Heart right ventricle (tissue), 16 donors: ENCODE measurements at regions not wholly inside any gene's neighbourhood (a gene's known extent, or its start where the extent isn't known, plus 50 kb on each side); places are given as distances from the start of the nearest gene placed in this dataset.

Source experiments
- ATAC-seq, 8 donors: fragments of 200-7000 bp; cut with Tn5 transposase; one replicate each; pipeline ENCODE4 v1.9.1; 2020; ENCODE audit warnings: mild to moderate bottlenecking in 8 of 8, moderate library complexity in 8 of 8, moderate number of reproducible peaks in 1 of 8
- DNase-seq, 2 donors: peaks; one replicate each; pipeline ENCODE4 v3.0.0-alpha.2; 2020
- H3K27ac ChIP-seq, 10 donors: fragments of 200-600 bp; sonication (generic) in 2 of 10; one replicate each; pipeline versions ENCODE4 v1.5.0 to v1.8.0; 2020 to 2022; ENCODE audit warnings: mild to moderate bottlenecking in 3 of 10
- H3K27me3 ChIP-seq, 7 donors: fragments of 200-600 bp; one replicate each; pipeline ENCODE4 v1.8.0; 2021 to 2022; ENCODE audit warnings: mild to moderate bottlenecking in 2 of 7
- H3K36me3 ChIP-seq, 9 donors: fragments of 200-600 bp; sonication (generic) in 1 of 9; one replicate each; pipeline versions ENCODE4 v1.5.0 to v1.8.0; 2020 to 2022; ENCODE audit warnings: mild to moderate bottlenecking in 2 of 9
- H3K4me1 ChIP-seq, 9 donors: fragments of 200-600 bp; sonication (generic) in 1 of 9; one replicate each; pipeline versions ENCODE4 v1.5.0 to v1.8.0; 2020 to 2022; ENCODE audit warnings: mild to moderate bottlenecking in 4 of 9
- H3K4me3 ChIP-seq, 10 donors: fragments of 200-600 bp; sonication (generic) in 2 of 10; one replicate each; pipeline versions ENCODE4 v1.5.0 to v1.8.0; 2020 to 2022; ENCODE audit warnings: mild to moderate bottlenecking in 7 of 10, moderate library complexity in 2 of 10
- H3K9me3 ChIP-seq, 11 donors: fragments of 200-600 bp in 10 of 11; sonication (generic) in 2 of 11; one replicate each; pipeline versions ENCODE4 v1.5.0 to v1.8.0; 2013 to 2022; ENCODE audit warnings: mild to moderate bottlenecking in 2 of 11, control low read depth in 1 of 11, moderate library complexity in 1 of 11
- WGBS, 2 donors: extraction: QIAGEN DNeasy Blood & Tissue Kit; methylation state at CpG; one replicate each; pipeline ENCODE4 v1.1.7; 2013; ENCODE audit warnings: inconsistent platforms in 1 of 2; 5-methylcytosine and 5-hydroxymethylcytosine counted together
- intact Hi-C, 10 donors: fragments of 100-400 bp; cut with DNase I; formaldehyde crosslinking; loops; one replicate each; pipeline versions ENCODE4 v1.11.1 to v1.14.2; 2022
- TF ChIP-seq, protein P1 (sequence below), 9 donors: fragments of 200-600 bp; sonication (generic) in 2 of 9; IDR thresholded peaks; one replicate each; pipeline versions ENCODE4 v1.5.0 to v1.8.0; 2021 to 2022; ENCODE audit warnings: antibody characterized with exemption in 9 of 9, mild to moderate bottlenecking in 5 of 9, moderate library complexity in 1 of 9
- donor health status: Arrhythmogenic right ventricular cardiomyopathy.
- donor health status: ischemic (EF 13 %, LVEDD 7.1; RV severe dilation, severe dysfunction).
- donor health status: healthy with polysubstance abuse.
- donor health status: DM: no; HTN: yes; CAD: no.
- donor health status: DM: no; HTN: no; CAD: no.
- donor health status: ischemic (EF 25% LVEDD 6.9; RV normal size, moderate dysfunction).
- donor health status: ischemic (EF 25% LVEDD 5.7; RV mildly dilated, moderate dysfunction).
- donor health status: healthy.
- donor health status: DM: yes; HTN: yes; CAD: no.
- donor health status: Ischemic cardiomyopathy.
- donor health status: ischemic (EF 35%, LVEDD 5.7; RV mildly dilated, moderate dysfunction).
- donor health status: nonischemic (EF 11% LVEDD 7.7; RV severe dilation, severe dysfunction).
- donor health status: DM: yes; HTN: yes; CAD: no.
- donor health status: PGD.
- donor health status: ischemic (EF 29% LVEDD 5.4; RV normal size, mild dysfunction).
- donor health status: nonischemic (EF 23%, LVEDD 6.1; RV moderate dilation, normal function).

DNA sequence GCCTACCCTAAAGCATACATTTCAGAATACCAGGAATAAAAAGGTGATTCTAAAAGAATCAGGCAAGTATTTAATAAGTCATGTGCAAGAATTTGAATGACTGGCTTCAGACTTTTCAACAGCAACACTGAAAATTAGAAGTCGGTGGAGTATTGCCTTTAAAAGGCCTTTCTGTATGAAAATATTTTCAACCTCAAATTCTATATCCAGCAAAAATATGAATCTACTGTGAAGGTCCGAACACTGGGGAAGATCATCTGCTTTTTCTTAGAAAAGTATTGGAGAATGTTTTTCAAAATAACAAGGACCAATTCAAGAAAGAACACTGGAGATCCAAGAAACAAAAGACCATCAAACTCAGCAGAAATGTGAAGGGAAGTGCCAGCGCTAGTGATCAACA is 459.5 kb upstream of the KLF12 start:
- ATAC-seq (no peak), DNase-seq (no peak)
- intact Hi-C loops: no loop called here
- WGBS, 2 donors: 94 to 95% methylated on average over 3 of the region's 3 CpGs
- TF ChIP-seq, protein P1, sequence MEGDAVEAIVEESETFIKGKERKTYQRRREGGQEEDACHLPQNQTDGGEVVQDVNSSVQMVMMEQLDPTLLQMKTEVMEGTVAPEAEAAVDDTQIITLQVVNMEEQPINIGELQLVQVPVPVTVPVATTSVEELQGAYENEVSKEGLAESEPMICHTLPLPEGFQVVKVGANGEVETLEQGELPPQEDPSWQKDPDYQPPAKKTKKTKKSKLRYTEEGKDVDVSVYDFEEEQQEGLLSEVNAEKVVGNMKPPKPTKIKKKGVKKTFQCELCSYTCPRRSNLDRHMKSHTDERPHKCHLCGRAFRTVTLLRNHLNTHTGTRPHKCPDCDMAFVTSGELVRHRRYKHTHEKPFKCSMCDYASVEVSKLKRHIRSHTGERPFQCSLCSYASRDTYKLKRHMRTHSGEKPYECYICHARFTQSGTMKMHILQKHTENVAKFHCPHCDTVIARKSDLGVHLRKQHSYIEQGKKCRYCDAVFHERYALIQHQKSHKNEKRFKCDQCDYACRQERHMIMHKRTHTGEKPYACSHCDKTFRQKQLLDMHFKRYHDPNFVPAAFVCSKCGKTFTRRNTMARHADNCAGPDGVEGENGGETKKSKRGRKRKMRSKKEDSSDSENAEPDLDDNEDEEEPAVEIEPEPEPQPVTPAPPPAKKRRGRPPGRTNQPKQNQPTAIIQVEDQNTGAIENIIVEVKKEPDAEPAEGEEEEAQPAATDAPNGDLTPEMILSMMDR (IDR thresholded peaks at IDR 0.05): no peak
- Histone ChIP-seq H3K36me3 (no peaks in the 10 kb centered on the region), H3K9me3 (peaks cover 0 to 24% (median 3%) of the 10 kb centered on the region in 11 donors), H3K4me3 (no peak overlapping the region), H3K27me3 (no peaks in the 10 kb centered on the region), H3K4me1 (no peaks in the 10 kb centered on the region), H3K27ac (no peak overlapping the region)

DNA sequence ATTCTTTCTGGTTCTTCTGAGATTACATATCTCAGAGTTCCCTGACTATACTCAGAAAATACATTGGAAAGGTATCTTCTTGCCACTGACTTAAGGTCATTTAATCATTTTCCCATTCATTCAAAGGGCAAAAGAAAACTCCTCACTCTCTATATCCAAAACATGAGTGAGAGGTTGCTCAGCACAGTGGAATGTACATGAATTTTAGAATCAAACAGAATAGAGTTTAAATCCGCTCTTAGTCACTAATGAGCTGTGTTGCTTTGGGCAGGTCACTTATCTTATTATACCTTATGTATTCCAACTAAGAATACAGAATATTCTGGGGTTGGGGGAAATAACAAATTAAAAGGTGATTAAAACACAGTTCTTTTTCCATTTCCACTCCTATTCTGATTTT is 452.6 kb upstream of the KLF12 start:
- intact Hi-C loops: no loop called here
- H3K9me3 ChIP-seq: peaks cover 0 to 4% (median 0%) of the 10 kb centered on the region in 11 donors
- H3K4me3 ChIP-seq: no peak overlapping the region
- H3K4me1 ChIP-seq: no peaks in the 10 kb centered on the region
- H3K27ac ChIP-seq: no peak overlapping the region
- no peaks in the 10 kb centered on the region for H3K36me3 ChIP-seq
- DNase-seq: no peak
- 100% methylated on average over 1 of the region's 1 CpG for WGBS, 2 donors
- no peak for ATAC-seq
- TF ChIP-seq, protein P1 (IDR thresholded peaks at IDR 0.05): no peak
- H3K27me3 ChIP-seq: no peaks in the 10 kb centered on the region

DNA sequence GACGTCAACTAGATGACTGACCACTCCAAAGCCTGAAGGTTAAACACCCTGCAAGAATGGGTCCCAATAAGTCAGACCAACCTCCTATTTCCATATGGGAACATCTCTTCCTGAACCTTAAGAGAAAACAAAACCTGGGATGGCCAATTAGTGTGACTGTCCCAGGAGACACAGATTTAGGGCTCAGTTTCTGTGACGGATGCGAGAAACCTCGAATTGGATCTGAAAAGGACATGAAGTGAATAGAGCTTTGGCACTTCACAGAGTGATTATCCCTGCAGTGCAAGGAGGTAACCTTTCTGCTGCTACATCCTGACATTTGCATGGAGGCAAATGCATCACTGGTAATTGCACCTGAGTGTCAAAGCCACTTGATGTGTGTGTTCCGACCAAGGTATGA is 442.2 kb upstream of the KLF12 start:
- Histone ChIP-seq H3K36me3 (no peaks in the 10 kb centered on the region), H3K27me3 (peaks cover 0 to 18% (median 0%) of the 10 kb centered on the region in 7 donors), H3K4me1 (peaks cover 0 to 36% (median 23%) of the 10 kb centered on the region in 9 donors), H3K4me3 (peak overlapping the region in 5 of 10 donors; percentile 21 to 51 (median 45)), H3K27ac (peak overlapping the region in 9 of 10 donors; percentile 28 to 86 (median 70)), H3K9me3 (no peaks in the 10 kb centered on the region)
- no peak for ATAC-seq
- intact Hi-C loops: loop anchor here in 4 of 10 donors (5.0 to 10.0 kb wide), 9 partner anchors 148 to 742 kb away; partner anchors contain the start of gene KLF12 (in 1 of the 4)
- WGBS, 2 donors: 40 to 65% methylated on average over 5 of the region's 5 CpGs
- DNase-seq: no peak
- TF ChIP-seq, protein P1 (IDR thresholded peaks at IDR 0.05): no peak

DNA sequence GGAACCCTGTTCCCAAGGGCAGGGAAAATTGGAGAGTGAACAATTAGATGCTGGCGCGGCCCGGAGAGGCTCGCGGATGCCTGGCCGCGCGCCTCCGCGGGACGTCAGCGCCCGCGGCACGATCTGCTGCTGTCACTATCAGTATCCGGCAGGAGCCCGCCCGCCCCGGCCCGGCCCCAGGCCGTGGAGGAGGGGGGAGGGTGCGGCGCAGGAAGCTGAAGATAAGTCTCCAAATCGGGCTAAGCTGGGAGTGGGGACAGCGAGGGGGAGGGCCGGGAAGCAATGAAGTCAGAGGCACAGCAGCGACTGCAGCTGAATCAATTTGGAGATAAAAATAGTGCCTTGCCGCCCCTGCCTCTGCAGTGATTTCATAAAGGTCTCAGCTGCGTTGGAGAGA is 441.5 kb upstream of the KLF12 start:
- peak; percentile 88 to 95 for DNase-seq
- H3K36me3 ChIP-seq: no peaks in the 10 kb centered on the region
- peak; percentile 96 to 100 (median 99) for ATAC-seq
- peaks cover 0 to 36% (median 23%) of the 10 kb centered on the region in 9 donors for H3K4me1 ChIP-seq
- peaks cover 0 to 18% (median 0%) of the 10 kb centered on the region in 7 donors for H3K27me3 ChIP-seq
- intact Hi-C loops: loop anchor here in 4 of 10 donors (5.0 to 10.0 kb wide), 9 partner anchors 149 to 741 kb away; partner anchors contain the start of gene KLF12 (in 1 of the 4)
- WGBS, 2 donors: 0 to 1% methylated on average over 29 of the region's 29 CpGs
- TF ChIP-seq, protein P1 (IDR thresholded peaks at IDR 0.05): peak in 1 of 9 donors; percentile 8
- peak overlapping the region; percentile 13 to 86 (median 64) for H3K27ac ChIP-seq
- H3K4me3 ChIP-seq: peak overlapping the region in 9 of 10 donors; percentile 21 to 51 (median 44)
- H3K9me3 ChIP-seq: no peaks in the 10 kb centered on the region
